Heart right ventricle (tissue), 16 donors: ENCODE measurements at regions not wholly inside any gene's neighbourhood (a gene's known extent, or its start where the extent isn't known, plus 50 kb on each side); places are given as distances from the start of the nearest gene placed in this dataset.

Experiments used
- ATAC-seq, 8 donors: fragments of 200-7000 bp; cut with Tn5 transposase; one replicate each; pipeline ENCODE4 v1.9.1; 2020; ENCODE audit warnings: mild to moderate bottlenecking in 8 of 8, moderate library complexity in 8 of 8, moderate number of reproducible peaks in 1 of 8
- DNase-seq, 2 donors: peaks; one replicate each; pipeline ENCODE4 v3.0.0-alpha.2; 2020
- H3K27ac ChIP-seq, 10 donors: fragments of 200-600 bp; sonication (generic) in 2 of 10; one replicate each; pipeline versions ENCODE4 v1.5.0 to v1.8.0; 2020 to 2022; ENCODE audit warnings: mild to moderate bottlenecking in 3 of 10
- H3K27me3 ChIP-seq, 7 donors: fragments of 200-600 bp; one replicate each; pipeline ENCODE4 v1.8.0; 2021 to 2022; ENCODE audit warnings: mild to moderate bottlenecking in 2 of 7
- H3K36me3 ChIP-seq, 9 donors: fragments of 200-600 bp; sonication (generic) in 1 of 9; one replicate each; pipeline versions ENCODE4 v1.5.0 to v1.8.0; 2020 to 2022; ENCODE audit warnings: mild to moderate bottlenecking in 2 of 9
- H3K4me1 ChIP-seq, 9 donors: fragments of 200-600 bp; sonication (generic) in 1 of 9; one replicate each; pipeline versions ENCODE4 v1.5.0 to v1.8.0; 2020 to 2022; ENCODE audit warnings: mild to moderate bottlenecking in 4 of 9
- H3K4me3 ChIP-seq, 10 donors: fragments of 200-600 bp; sonication (generic) in 2 of 10; one replicate each; pipeline versions ENCODE4 v1.5.0 to v1.8.0; 2020 to 2022; ENCODE audit warnings: mild to moderate bottlenecking in 7 of 10, moderate library complexity in 2 of 10
- H3K9me3 ChIP-seq, 11 donors: fragments of 200-600 bp in 10 of 11; sonication (generic) in 2 of 11; one replicate each; pipeline versions ENCODE4 v1.5.0 to v1.8.0; 2013 to 2022; ENCODE audit warnings: mild to moderate bottlenecking in 2 of 11, control low read depth in 1 of 11, moderate library complexity in 1 of 11
- CTCF ChIP-seq, 9 donors: fragments of 200-600 bp; sonication (generic) in 2 of 9; IDR thresholded peaks; one replicate each; pipeline versions ENCODE4 v1.5.0 to v1.8.0; 2021 to 2022; ENCODE audit warnings: antibody characterized with exemption in 9 of 9, mild to moderate bottlenecking in 5 of 9, moderate library complexity in 1 of 9
- WGBS, 2 donors: extraction: QIAGEN DNeasy Blood & Tissue Kit; methylation state at CpG; one replicate each; pipeline ENCODE4 v1.1.7; 2013; ENCODE audit warnings: inconsistent platforms in 1 of 2; 5-methylcytosine and 5-hydroxymethylcytosine counted together
- intact Hi-C, 10 donors: fragments of 100-400 bp; cut with DNase I; formaldehyde crosslinking; loops; one replicate each; pipeline versions ENCODE4 v1.11.1 to v1.14.2; 2022
- donor health status: Arrhythmogenic right ventricular cardiomyopathy.
- donor health status: ischemic (EF 13 %, LVEDD 7.1; RV severe dilation, severe dysfunction).
- donor health status: healthy with polysubstance abuse.
- donor health status: DM: no; HTN: yes; CAD: no.
- donor health status: DM: no; HTN: no; CAD: no.
- donor health status: ischemic (EF 25% LVEDD 6.9; RV normal size, moderate dysfunction).
- donor health status: ischemic (EF 25% LVEDD 5.7; RV mildly dilated, moderate dysfunction).
- donor health status: healthy.
- donor health status: DM: yes; HTN: yes; CAD: no.
- donor health status: Ischemic cardiomyopathy.
- donor health status: ischemic (EF 35%, LVEDD 5.7; RV mildly dilated, moderate dysfunction).
- donor health status: nonischemic (EF 11% LVEDD 7.7; RV severe dilation, severe dysfunction).
- donor health status: DM: yes; HTN: yes; CAD: no.
- donor health status: PGD.
- donor health status: ischemic (EF 29% LVEDD 5.4; RV normal size, mild dysfunction).
- donor health status: nonischemic (EF 23%, LVEDD 6.1; RV moderate dilation, normal function).

DNA sequence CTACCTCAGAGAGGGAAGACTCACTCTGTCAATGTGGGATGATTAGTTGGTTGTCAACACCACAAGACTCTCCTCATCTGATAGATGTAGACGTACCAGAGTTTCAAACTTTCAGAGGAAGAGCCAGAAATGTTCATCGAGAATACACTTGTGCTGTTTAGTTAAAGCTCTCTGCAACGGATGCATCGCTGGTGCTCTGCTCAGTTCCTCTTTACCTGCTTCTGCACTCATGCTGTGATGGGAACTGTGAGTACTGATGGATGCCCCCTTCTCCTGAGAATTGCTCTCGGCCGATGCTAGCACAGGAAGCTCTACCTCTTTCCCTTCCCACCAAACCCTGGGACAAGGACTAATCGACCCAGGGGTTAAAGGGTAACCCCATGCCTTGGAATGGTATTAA lies 51.8 kb upstream of the CCDC54 start:
- Histone ChIP-seq H3K4me1 (no peaks in the 10 kb centered on the region), H3K27ac (no peak overlapping the region), H3K9me3 (no peaks in the 10 kb centered on the region), H3K36me3 (no peaks in the 10 kb centered on the region), H3K27me3 (no peaks in the 10 kb centered on the region), H3K4me3 (no peak overlapping the region)
- DNase-seq, result no peak
- WGBS, 2 donors, result 73 to 78% methylated on average over 7 of the region's 7 CpGs
- no peak for ATAC-seq
- no peak for TF ChIP-seq CTCF (IDR thresholded peaks at IDR 0.05)
- intact Hi-C loops, result no loop called here
